Nucleus accumbens (tissue), 56 donors: ENCODE measurements at regions not wholly inside any gene's neighbourhood (a gene's known extent, or its start where the extent isn't known, plus 50 kb on each side); places are given as distances from the start of the nearest gene placed in this dataset.

Experiments
- DNase-seq, 56 donors: peaks; one replicate each; lab custom pipeline; 2025; lab: John Stamatoyannopoulos, UW

- DNase-seq, result no peak
Measured at GRCh38 chr7:80563561-80564327, 51.9 kb upstream of the GNAT3 start.

GRCh38 chr7:80565554-80565953 lies 53.7 kb upstream of the GNAT3 start:
- DNase-seq, result no peak

- no peak for DNase-seq
Measured at GRCh38 chr7:80581486-80582260, 56.8 kb upstream of the CD36 start.

- peak in 3 of 56 donors; percentile 1 to 3 (median 1) for DNase-seq
Measured at GRCh38 chr7:80583901-80584300, 54.5 kb upstream of the CD36 start.

- no peak for DNase-seq
Measured at GRCh38 chr7:80584778-80585177, 53.7 kb upstream of the CD36 start.

GRCh38 chr7:80587538-80587937 lies 50.9 kb upstream of the CD36 start:
- DNase-seq, result no peak

GRCh38 chr7:80588591-80588990 lies 49.9 kb upstream of the CD36 start:
- no peak for DNase-seq
